GM18867 (cell line): ENCODE measurements at regions not wholly inside any gene's neighbourhood (a gene's known extent, or its start where the extent isn't known, plus 50 kb on each side); places are given as distances from the start of the nearest gene placed in this dataset.

Experiments used
- ATAC-seq: cut with Tn5 transposase; IDR thresholded peaks from one replicate; pipeline ENCODE4 v1.9.1; 2021; ENCODE audit warnings: mild to moderate bottlenecking, moderate library complexity; ENCODE audit not compliant: unreplicated experiment

- ATAC-seq: no peak
Observed at GRCh38 chr13:111394211-111394922, 73.9 kb downstream of the TEX29 start.

- ATAC-seq: no peak
Observed at GRCh38 chr13:111395511-111396393, 75.3 kb downstream of the TEX29 start.

GRCh38 chr13:111396457-111396856 is 76.0 kb downstream of the TEX29 start:
- ATAC-seq: no peak

- ATAC-seq: no peak
Observed at GRCh38 chr13:111397202-111397880, 76.9 kb downstream of the TEX29 start.

DNA sequence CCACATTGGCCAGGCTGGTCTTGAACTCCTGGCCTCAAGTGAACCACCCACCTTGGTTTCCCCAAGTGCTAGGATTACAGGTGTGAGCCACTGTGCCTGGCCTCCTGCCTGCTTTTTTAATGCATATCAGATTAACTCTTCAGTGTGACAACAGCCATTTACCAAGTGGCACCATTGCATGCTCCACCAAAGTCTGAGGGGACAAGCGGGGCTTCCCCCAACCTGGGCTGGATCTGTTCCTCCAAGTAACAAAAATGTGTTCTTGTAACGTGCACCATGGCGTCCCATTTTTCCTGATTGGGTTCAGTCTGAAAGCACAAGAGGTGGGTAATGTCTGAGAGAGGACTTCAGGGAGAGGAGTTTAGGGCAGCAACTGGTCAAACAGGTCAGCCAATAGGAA is 77.8 kb downstream of the TEX29 start:
- ATAC-seq: no peak

DNA sequence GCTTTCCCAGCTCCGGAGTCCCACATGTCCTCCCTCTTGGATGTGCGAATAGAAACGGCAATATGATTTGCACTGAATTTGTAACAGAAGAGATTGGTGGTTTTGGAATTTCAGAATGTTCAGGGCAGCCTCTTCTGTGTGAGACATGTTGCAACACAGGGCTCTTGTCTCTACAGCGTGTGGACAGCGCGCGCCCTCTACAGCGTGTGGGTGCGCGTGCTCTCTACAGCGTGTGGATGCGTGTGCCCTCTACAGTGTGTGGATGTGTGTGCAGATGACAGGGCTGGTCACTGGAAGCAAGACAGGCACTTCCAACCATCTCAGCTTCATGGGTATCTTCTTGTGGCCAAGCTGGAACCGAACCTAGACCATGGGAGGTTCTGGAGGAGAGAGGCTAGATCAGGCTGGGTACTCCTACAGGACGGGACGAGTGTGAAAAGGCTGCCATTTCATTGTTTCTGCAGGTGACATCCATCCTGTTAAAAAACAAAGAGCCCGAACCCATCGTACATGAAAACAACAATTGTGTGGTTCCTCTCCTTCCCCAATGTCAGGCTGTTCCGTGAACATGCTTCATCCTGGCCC is 78.4 kb downstream of the TEX29 start:
- ATAC-seq: no peak

DNA sequence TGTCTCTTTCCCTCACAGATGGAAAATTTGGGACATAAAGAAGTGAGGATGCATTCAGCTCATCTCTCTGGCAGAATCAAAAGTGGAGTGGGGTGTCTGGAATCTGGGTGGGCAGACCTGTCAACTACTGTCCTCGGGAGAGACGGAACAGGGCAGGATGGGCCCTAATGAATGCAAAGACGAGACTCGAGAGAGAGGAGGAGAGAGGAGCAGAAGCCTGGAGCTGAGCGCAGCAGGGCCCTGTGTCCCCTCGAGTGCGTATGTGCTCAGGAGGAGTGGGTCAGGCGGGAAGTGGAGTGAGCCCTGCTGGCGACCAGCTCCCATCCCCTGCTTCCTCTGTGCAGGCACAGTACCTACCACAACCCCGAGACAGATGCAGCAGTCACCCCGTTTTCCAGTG is 78.9 kb downstream of the TEX29 start:
- ATAC-seq: no peak

- no peak for ATAC-seq
Observed at GRCh38 chr13:111399776-111400538, 79.5 kb downstream of the TEX29 start.

DNA sequence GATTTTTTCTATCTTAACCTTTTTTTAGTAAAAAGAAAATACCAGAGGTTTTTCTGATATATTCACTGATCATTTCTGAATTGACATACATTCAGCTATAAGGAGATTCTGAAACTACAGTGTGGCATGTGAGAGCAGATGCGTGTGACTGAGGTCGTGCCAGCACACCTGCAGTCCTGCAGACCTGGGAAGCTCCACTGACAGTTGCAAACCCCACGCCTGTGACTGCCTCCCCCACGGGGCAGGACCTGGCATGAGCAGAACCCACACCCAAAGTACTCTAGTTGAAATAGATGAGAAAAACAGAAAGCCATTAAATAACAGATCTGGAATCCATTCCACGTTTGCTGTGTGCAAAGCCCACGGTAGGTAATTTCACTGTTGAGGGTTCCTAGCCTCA is 80.7 kb downstream of the TEX29 start:
- ATAC-seq: no peak

GRCh38 chr13:111401755-111402154 is 81.3 kb downstream of the TEX29 start:
- ATAC-seq: no peak

GRCh38 chr13:111402441-111402840 is 82.0 kb downstream of the TEX29 start:
- ATAC-seq: no peak

- no peak for ATAC-seq
Observed at GRCh38 chr13:111403266-111403665, 82.8 kb downstream of the TEX29 start.

- ATAC-seq: no peak
Observed at GRCh38 chr13:111404746-111405145, 84.3 kb downstream of the TEX29 start.

- no peak for ATAC-seq
Observed at GRCh38 chr13:111406636-111407035, 86.2 kb downstream of the TEX29 start.

- ATAC-seq: no peak
Observed at GRCh38 chr13:111407381-111408131, 87.1 kb downstream of the TEX29 start.

DNA sequence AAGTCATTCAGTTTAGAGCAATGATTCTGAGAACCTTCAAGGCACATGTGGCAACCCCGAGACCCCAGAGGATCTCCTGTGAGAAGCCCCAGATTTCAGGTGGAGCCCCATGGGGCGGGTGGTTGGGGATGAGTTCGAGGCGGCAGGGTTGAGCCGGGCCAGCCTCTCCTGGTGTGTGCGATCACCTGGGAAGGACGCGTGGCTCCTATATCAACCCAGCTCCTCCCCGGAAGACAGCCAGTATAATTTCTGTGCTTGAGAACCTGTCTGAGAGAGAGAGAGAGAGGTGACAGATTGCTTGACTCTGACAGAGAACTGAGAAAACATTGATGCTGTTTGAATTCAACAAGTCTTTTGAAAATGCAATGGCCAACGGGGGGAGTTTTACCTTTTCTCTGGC is 89.0 kb downstream of the TEX29 start:
- ATAC-seq: no peak

GRCh38 chr13:111410232-111411021 is 90.0 kb downstream of the TEX29 start:
- no peak for ATAC-seq

GRCh38 chr13:111411151-111411858 is 90.9 kb downstream of the TEX29 start:
- ATAC-seq: no peak
